Caco-2 (cell line): ENCODE measurements at regions not wholly inside any gene's neighbourhood (a gene's known extent, or its start where the extent isn't known, plus 50 kb on each side); places are given as distances from the start of the nearest gene placed in this dataset.

ENCODE experiments used
- BruUV-seq: library from RNA; stranded (reverse); fragments of 400-500 nt; replicated peaks from 2 replicates; lab custom pipeline; 2021; lab: Mats Ljungman, UMichigan
- CTCF ChIA-PET: fragments of 300-600 bp; sonication (Branson Sonifier 250); formaldehyde crosslinking; loops from one replicate; lab custom pipeline; 2022; ENCODE audit warnings: antibody characterized with exemption; lab: Charles Lee
- POLR2A ChIA-PET: fragments of 300-600 bp; sonication (Branson Sonifier 250); formaldehyde crosslinking; loops from one replicate; lab custom pipeline; 2022; ENCODE audit warnings: antibody characterized with exemption; lab: Charles Lee
- DNase-seq, 2 experiments: peaks; one replicate each; pipeline versions ENCODE4 v3.0.0 to v3.0.0-alpha.2; 2020 to 2022
- H3K27me3 ChIP-seq: replicated peaks from 2 replicates; pipeline ENCODE4 v1.6.0; 2011; ENCODE audit warnings: low read length; ENCODE audit not compliant: control insufficient read depth, insufficient read depth
- H3K36me3 ChIP-seq: 2 replicates; pipeline ENCODE4 v1.5.1; 2011; ENCODE audit warnings: low read length; ENCODE audit not compliant: control insufficient read depth, insufficient read depth
- H3K4me1 ChIP-seq: fragments of 250-450 bp; sonication (Bioruptor Pico); 2 replicates; pipeline ENCODE4 v1.5.1; 2020; ENCODE audit warnings: mild to moderate bottlenecking
- H3K4me3 ChIP-seq: 2 replicates; pipeline ENCODE4 v1.5.1; 2011; ENCODE audit warnings: low read depth, mild to moderate bottlenecking, control low read depth, low read length
- H3K9me3 ChIP-seq: fragments of 250-450 bp; sonication (Bioruptor Pico); 2 replicates; pipeline ENCODE4 v1.5.1; 2020; ENCODE audit warnings: mild to moderate bottlenecking, moderate library complexity
- H3K27ac Mint-ChIP-seq: one replicate; pipeline ENCODE4 v1.8.0; 2022; ENCODE audit warnings: mixed read lengths; ENCODE audit not compliant: unreplicated experiment
- H3K27me3 Mint-ChIP-seq: one replicate; pipeline ENCODE4 v1.8.0; 2022; ENCODE audit warnings: mixed read lengths; ENCODE audit not compliant: insufficient read depth, unreplicated experiment
- H3K36me3 Mint-ChIP-seq: one replicate; pipeline ENCODE4 v1.8.0; 2022; ENCODE audit warnings: mild to moderate bottlenecking, mixed read lengths; ENCODE audit not compliant: insufficient read depth, unreplicated experiment
- H3K4me1 Mint-ChIP-seq: one replicate; pipeline ENCODE4 v1.8.0; 2022; ENCODE audit warnings: low read depth, mixed read lengths; ENCODE audit not compliant: unreplicated experiment
- H3K4me3 Mint-ChIP-seq: one replicate; pipeline ENCODE4 v1.8.0; 2022; ENCODE audit warnings: mild to moderate bottlenecking, moderate library complexity, mixed read lengths; ENCODE audit not compliant: unreplicated experiment
- H3K9me3 Mint-ChIP-seq: one replicate; pipeline ENCODE4 v1.8.0; 2022; ENCODE audit warnings: mixed read lengths; ENCODE audit not compliant: unreplicated experiment
- CTCF ChIP-seq, 2 experiments: fragments of 200-600 bp in 1 of 2; IDR thresholded peaks; 1 replicate in 1 of 2; 2 replicates in 1 of 2; pipeline versions ENCODE4 v1.5.1 to v1.8.0; 2011 to 2022; ENCODE audit warnings: antibody characterized with exemption in 1 of 2, control low read depth in 1 of 2, inconsistent platforms in 1 of 2, low read depth in 1 of 2, low read length in 1 of 2, mild to moderate bottlenecking in 1 of 2, moderate library complexity in 1 of 2; ENCODE audit not compliant: insufficient read depth in 1 of 2, severe bottlenecking in 1 of 2, unreplicated experiment in 1 of 2
- intact Hi-C: fragments of 100-400 bp; cut with micrococcal nuclease; formaldehyde crosslinking; loops from one replicate; pipeline ENCODE4 v1.10.0; 2022; ENCODE audit not compliant: unreplicated experiment

- no peak for DNase-seq
- no peak overlapping the region for H3K27ac Mint-ChIP-seq
- H3K27me3 Mint-ChIP-seq = peaks cover 8% of the 10 kb centered on the region
- POLR2A ChIA-PET = no interaction called here
- Histone ChIP-seq H3K4me1 (no peaks in the 10 kb centered on the region), H3K36me3 (no peaks in the 10 kb centered on the region), H3K4me3 (no peak overlapping the region), H3K9me3 (no peaks in the 10 kb centered on the region), H3K27me3 (no peaks in the 10 kb centered on the region)
- CTCF ChIA-PET = interaction anchor here (0.9 kb wide), 1 partner anchor 14 kb away, joined by 3 read pairs; no protein-coding TSS in a partner anchor
- no peak overlapping the region for H3K4me3 Mint-ChIP-seq
- intact Hi-C loops = no loop called here
- H3K9me3 Mint-ChIP-seq = no peaks in the 10 kb centered on the region
- no peaks in the 10 kb centered on the region for H3K36me3 Mint-ChIP-seq
- no TSS peak for BruUV-seq
- peak in 1 of 2 experiments; percentile 17 for TF ChIP-seq CTCF (IDR thresholded peaks at IDR 0.05; ENCODE audit: insufficient read depth in 1 of 2, low read depth in 1 of 2, low read length in 1 of 2, severe bottlenecking in 1 of 2, unreplicated experiment in 1 of 2)
- H3K4me1 Mint-ChIP-seq = no peaks in the 10 kb centered on the region
Observed at GRCh38 chr13:31409678-31410356, 210.0 kb downstream of the B3GLCT start.

GRCh38 chr13:31413516-31413915, 213.7 kb downstream of the B3GLCT start:
- intact Hi-C loops = no loop called here
- TF ChIP-seq CTCF (IDR thresholded peaks at IDR 0.05; ENCODE audit: insufficient read depth in 1 of 2, low read depth in 1 of 2, low read length in 1 of 2, severe bottlenecking in 1 of 2, unreplicated experiment in 1 of 2) = no peak
- no peaks in the 10 kb centered on the region for H3K4me1 ChIP-seq
- no peaks in the 10 kb centered on the region for H3K36me3 ChIP-seq
- DNase-seq = no peak
- no TSS peak for BruUV-seq
- ChIA-PET CTCF (no interaction called here), POLR2A (no interaction called here)
- Mint-ChIP-seq H3K27ac (no peak overlapping the region), H3K4me1 (no peaks in the 10 kb centered on the region), H3K9me3 (no peaks in the 10 kb centered on the region), H3K27me3 (peaks cover 18% of the 10 kb centered on the region), H3K36me3 (no peaks in the 10 kb centered on the region), H3K4me3 (no peak overlapping the region)
- H3K4me3 ChIP-seq = no peak overlapping the region
- no peaks in the 10 kb centered on the region for H3K9me3 ChIP-seq
- no peaks in the 10 kb centered on the region for H3K27me3 ChIP-seq

- no peaks in the 10 kb centered on the region for H3K36me3 Mint-ChIP-seq
- Histone ChIP-seq H3K36me3 (no peaks in the 10 kb centered on the region), H3K9me3 (no peaks in the 10 kb centered on the region), H3K4me3 (no peak overlapping the region), H3K27me3 (no peaks in the 10 kb centered on the region), H3K4me1 (no peaks in the 10 kb centered on the region)
- no peak for DNase-seq
- ChIA-PET POLR2A (no interaction called here), CTCF (interaction anchor here (1.1 kb wide), 1 partner anchor 8 kb away, joined by 7 read pairs; no protein-coding TSS in a partner anchor)
- H3K9me3 Mint-ChIP-seq = no peaks in the 10 kb centered on the region
- no peaks in the 10 kb centered on the region for H3K4me1 Mint-ChIP-seq
- no peak overlapping the region for H3K27ac Mint-ChIP-seq
- H3K4me3 Mint-ChIP-seq = no peak overlapping the region
- intact Hi-C loops = no loop called here
- no TSS peak for BruUV-seq
- H3K27me3 Mint-ChIP-seq = peaks cover 27% of the 10 kb centered on the region
- no peak for TF ChIP-seq CTCF (IDR thresholded peaks at IDR 0.05; ENCODE audit: insufficient read depth in 1 of 2, low read depth in 1 of 2, low read length in 1 of 2, severe bottlenecking in 1 of 2, unreplicated experiment in 1 of 2)
Observed at GRCh38 chr13:31416066-31416465, 216.3 kb downstream of the B3GLCT start.
